Heart left ventricle (tissue), 13 donors: ENCODE measurements at regions not wholly inside any gene's neighbourhood (a gene's known extent, or its start where the extent isn't known, plus 50 kb on each side); places are given as distances from the start of the nearest gene placed in this dataset.

Source experiments
- POLR2A ChIP-seq, 2 donors: fragments of 450-650 bp; IDR thresholded peaks; one replicate each; pipeline ENCODE4 v1.6.1; 2017; ENCODE audit warnings: antibody characterized with exemption in 2 of 2, mild to moderate bottlenecking in 2 of 2, moderate library complexity in 2 of 2
- TF ChIP-seq, protein P1 (sequence below), 12 donors: fragments of 200-600 bp; sonication (generic) in 4 of 12; IDR thresholded peaks; one replicate each; pipeline versions ENCODE4 v1.5.0 to v1.8.0; 2018 to 2022; ENCODE audit warnings: antibody characterized with exemption in 12 of 12, mild to moderate bottlenecking in 5 of 12
- donor health status: ischemic (EF 13 %, LVEDD 7.1; RV severe dilation, severe dysfunction).
- donor health status: DM: no; HTN: yes; CAD: no.
- donor health status: DM: no; HTN: no; CAD: no.
- donor health status: ischemic (EF 25% LVEDD 6.9; RV normal size, moderate dysfunction).
- donor health status: ischemic (EF 25% LVEDD 5.7; RV mildly dilated, moderate dysfunction).
- donor health status: ischemic (EF 35%, LVEDD 5.7; RV mildly dilated, moderate dysfunction).
- donor health status: nonischemic (EF 11% LVEDD 7.7; RV severe dilation, severe dysfunction).
- donor health status: DM: yes; HTN: yes; CAD: no.
- donor health status: PGD.
- donor health status: ischemic (EF 29% LVEDD 5.4; RV normal size, mild dysfunction).
- donor health status: nonischemic (EF 23%, LVEDD 6.1; RV moderate dilation, normal function).

DNA sequence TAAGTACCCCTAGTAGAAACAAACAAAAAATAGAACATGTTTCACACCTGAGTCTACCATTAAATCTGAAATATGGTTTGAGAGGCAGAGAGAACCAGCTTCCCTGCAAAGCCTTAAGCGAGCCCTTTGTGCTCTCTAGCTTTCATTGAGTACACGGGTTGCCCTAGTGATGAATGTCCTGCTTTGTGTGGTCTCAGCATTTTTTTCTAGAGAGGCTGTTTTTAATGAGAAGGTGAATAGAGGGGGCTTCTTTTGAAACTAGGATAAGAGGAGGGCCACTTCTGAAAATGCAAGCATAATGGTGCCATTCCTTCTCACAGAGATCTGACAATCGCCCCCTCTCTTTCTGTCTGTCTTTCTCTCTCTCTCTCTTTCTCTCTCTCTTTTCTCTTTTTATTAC, 131.3 kb downstream of the MACIR start:
- TF ChIP-seq, protein P1, sequence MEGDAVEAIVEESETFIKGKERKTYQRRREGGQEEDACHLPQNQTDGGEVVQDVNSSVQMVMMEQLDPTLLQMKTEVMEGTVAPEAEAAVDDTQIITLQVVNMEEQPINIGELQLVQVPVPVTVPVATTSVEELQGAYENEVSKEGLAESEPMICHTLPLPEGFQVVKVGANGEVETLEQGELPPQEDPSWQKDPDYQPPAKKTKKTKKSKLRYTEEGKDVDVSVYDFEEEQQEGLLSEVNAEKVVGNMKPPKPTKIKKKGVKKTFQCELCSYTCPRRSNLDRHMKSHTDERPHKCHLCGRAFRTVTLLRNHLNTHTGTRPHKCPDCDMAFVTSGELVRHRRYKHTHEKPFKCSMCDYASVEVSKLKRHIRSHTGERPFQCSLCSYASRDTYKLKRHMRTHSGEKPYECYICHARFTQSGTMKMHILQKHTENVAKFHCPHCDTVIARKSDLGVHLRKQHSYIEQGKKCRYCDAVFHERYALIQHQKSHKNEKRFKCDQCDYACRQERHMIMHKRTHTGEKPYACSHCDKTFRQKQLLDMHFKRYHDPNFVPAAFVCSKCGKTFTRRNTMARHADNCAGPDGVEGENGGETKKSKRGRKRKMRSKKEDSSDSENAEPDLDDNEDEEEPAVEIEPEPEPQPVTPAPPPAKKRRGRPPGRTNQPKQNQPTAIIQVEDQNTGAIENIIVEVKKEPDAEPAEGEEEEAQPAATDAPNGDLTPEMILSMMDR (IDR thresholded peaks at IDR 0.05) = no peak
- TF ChIP-seq POLR2A (IDR thresholded peaks at IDR 0.05) = no peak
